Naive thymus-derived CD8-positive, alpha-beta T cell (primary cell): ENCODE measurements at regions not wholly inside any gene's neighbourhood (a gene's known extent, or its start where the extent isn't known, plus 50 kb on each side); places are given as distances from the start of the nearest gene placed in this dataset.
A peak's percentile ranks its signal among the peaks of the same experiment; 100 is the strongest.

Experiments
- ATAC-seq, 2 donors: fragments of 150-1000 bp; cut with Tn5 transposase in 1 of 2; sonication (Bioruptor Pico), chemical (Tn5 transposase) in 1 of 2; 1 replicate in 1 of 2; 2 replicates in 1 of 2; pipeline ENCODE4 v1.10.0; 2021; ENCODE audit warnings: mild to moderate bottlenecking in 2 of 2, moderate library complexity in 2 of 2
- POLR2A ChIA-PET: fragments of 350-600 bp; sonication (Branson Sonifier 250); formaldehyde crosslinking; loops from one replicate; lab custom pipeline; 2021; ENCODE audit warnings: antibody characterized with exemption; lab: Charles Lee
- DNase-seq, 10 donors: peaks; one replicate each; pipeline versions ENCODE4 v3.0.0 to v3.0.0-alpha.2; 2020 to 2022
- H3K27ac Mint-ChIP-seq, 10 donors: one replicate each; pipeline ENCODE4 v1.8.0; 2020 to 2022; ENCODE audit warnings: mild to moderate bottlenecking in 10 of 10, mixed read lengths in 10 of 10, moderate library complexity in 4 of 10, inconsistent platforms in 1 of 10
- H3K27me3 Mint-ChIP-seq, 5 donors: one replicate each; pipeline ENCODE4 v1.8.0; 2021 to 2022; ENCODE audit warnings: mixed read lengths in 5 of 5
- H3K36me3 Mint-ChIP-seq, 3 donors: one replicate each; pipeline ENCODE4 v1.8.0; 2020 to 2022; ENCODE audit warnings: mixed read lengths in 3 of 3, mild to moderate bottlenecking in 2 of 3, inconsistent platforms in 1 of 3
- H3K4me1 Mint-ChIP-seq, 4 donors: one replicate each; pipeline ENCODE4 v1.8.0; 2021 to 2022; ENCODE audit warnings: mixed read lengths in 4 of 4
- H3K4me3 Mint-ChIP-seq, 10 donors: one replicate each; pipeline ENCODE4 v1.8.0; 2020 to 2022; ENCODE audit warnings: mild to moderate bottlenecking in 10 of 10, mixed read lengths in 10 of 10, moderate library complexity in 6 of 10, inconsistent platforms in 1 of 10
- H3K9me3 Mint-ChIP-seq, 9 donors: one replicate each; pipeline ENCODE4 v1.8.0; 2020 to 2022; ENCODE audit warnings: mixed read lengths in 9 of 9, mild to moderate bottlenecking in 3 of 9, inconsistent platforms in 1 of 9, moderate library complexity in 1 of 9

DNA sequence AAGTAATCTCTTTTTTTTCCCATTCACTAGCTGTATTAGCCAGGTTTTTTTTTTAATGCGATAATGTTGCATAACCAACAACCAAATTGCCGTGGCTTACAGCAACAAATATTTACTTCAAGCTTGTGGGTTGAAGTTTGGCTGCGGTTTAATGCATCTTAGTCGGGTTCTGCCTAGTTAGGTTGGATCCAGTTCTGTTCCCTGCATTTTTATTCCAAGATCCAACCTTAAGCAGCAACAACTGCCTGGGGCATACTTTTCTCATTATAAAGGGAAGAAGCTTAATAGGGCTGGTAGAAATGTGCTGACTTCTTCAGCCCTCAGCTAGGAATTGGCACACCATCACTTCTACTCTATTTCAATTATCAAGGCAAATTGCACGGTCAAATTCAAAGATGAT is 1115.5 kb upstream of the AUTS2 start:
- DNase-seq (no peak), ATAC-seq (no peak)
- Mint-ChIP-seq H3K4me1 (no peaks in the 10 kb centered on the region), H3K4me3 (no peak overlapping the region), H3K9me3 (peaks cover 0 to 24% (median 12%) of the 10 kb centered on the region in 9 donors), H3K36me3 (no peaks in the 10 kb centered on the region), H3K27ac (no peak overlapping the region), H3K27me3 (no peaks in the 10 kb centered on the region)
- POLR2A ChIA-PET = no interaction called here

DNA sequence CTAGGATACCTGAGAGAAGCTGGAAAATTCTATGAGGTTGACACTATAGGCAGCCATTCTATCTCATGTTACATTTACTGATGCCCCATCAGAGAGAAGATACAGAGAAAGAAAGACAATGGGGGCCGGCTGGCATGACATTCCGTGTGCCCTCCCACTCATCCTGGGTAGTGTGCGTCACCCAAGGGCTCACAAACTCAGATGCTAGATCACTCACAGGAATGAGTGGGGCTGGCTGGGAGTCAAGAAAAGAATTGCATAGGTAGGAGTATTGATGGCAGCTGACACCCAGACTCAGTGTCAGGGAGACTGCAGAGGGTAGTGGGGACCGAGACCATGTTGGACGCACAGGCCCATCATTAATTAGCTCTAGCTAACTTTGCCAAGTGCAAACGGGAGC is 1113.5 kb upstream of the AUTS2 start:
- POLR2A ChIA-PET = no interaction called here
- DNase-seq = no peak
- Mint-ChIP-seq H3K27me3 (no peaks in the 10 kb centered on the region), H3K9me3 (peaks cover 0 to 31% (median 17%) of the 10 kb centered on the region in 9 donors), H3K36me3 (no peaks in the 10 kb centered on the region), H3K27ac (peak overlapping the region in 1 of 10 donors; percentile 71), H3K4me3 (no peak overlapping the region), H3K4me1 (no peaks in the 10 kb centered on the region)
- ATAC-seq = no peak

DNA sequence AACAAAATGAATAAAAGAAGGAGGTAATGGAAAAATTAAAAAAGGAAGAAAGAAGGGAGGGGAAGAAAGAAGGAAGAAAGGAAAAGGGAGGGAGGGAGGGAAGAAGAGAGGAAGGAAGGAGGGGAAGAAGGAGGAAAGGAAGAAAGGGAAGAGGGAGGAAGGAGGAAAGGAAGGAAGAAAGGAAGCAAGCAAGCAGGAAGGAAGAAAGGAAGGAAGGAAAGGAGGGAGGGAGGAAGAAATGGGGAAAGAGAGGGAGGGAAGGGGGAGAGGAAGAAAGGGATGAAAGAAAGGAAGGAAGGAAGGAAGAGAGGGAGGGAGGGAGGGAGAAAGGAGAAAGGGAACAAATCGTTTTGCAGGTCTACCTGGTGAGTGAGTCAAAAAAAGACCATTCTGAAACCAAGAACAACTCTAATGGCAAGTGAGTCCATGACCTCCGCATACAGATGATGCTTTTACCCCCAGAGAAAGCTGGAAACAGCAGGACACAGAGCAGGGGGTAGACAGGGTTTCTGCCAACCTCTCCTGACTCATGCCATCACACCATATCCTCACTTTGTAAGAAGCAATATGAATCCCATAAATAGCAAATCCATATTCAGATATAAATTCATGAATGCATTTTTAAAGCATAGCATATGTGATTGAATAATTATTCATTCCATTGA is 1112.9 kb upstream of the AUTS2 start:
- no peak overlapping the region for H3K27ac Mint-ChIP-seq
- DNase-seq (no peak), ATAC-seq (no peak)
- no peaks in the 10 kb centered on the region for H3K27me3 Mint-ChIP-seq
- H3K36me3 Mint-ChIP-seq = no peaks in the 10 kb centered on the region
- no peak overlapping the region for H3K4me3 Mint-ChIP-seq
- H3K9me3 Mint-ChIP-seq = peaks cover 0 to 33% (median 20%) of the 10 kb centered on the region in 9 donors
- POLR2A ChIA-PET = no interaction called here
- H3K4me1 Mint-ChIP-seq = no peaks in the 10 kb centered on the region

DNA sequence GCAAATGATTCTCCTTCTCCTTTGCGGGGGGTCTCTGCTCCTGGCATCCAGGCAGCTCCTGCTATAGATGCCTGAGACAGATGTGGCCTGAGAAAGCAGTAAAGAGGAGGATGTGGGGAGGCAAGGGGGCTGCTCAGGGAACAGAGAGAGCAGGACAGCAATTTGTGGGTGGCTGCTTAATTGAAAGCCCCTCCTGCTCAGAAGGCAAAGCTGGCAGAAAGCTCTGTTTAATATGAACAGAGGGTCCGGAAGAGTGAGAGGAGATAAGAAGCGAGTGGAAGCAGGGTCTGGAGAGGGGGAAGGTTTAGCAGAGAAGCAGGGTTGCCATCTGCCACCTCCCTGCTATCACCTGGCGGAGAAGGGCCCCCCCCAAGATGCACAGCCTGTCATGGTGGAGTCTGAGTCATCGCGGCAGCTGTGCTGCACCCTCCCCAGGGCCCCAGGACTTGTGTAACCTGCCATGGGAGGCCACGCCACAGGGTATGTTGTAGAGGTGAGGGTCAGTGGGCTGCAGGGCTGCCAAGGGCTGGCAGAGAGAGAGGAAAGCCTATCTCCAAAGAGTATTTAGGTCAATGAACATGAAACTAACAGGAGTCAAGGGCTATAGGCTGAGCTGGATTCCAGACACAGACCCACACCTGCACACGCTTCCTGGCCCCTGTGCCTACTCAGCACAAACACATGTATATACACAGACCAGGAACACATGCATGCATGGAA is 1109.8 kb upstream of the AUTS2 start:
- POLR2A ChIA-PET = no interaction called here
- Mint-ChIP-seq H3K27me3 (no peaks in the 10 kb centered on the region), H3K27ac (no peak overlapping the region), H3K36me3 (no peaks in the 10 kb centered on the region), H3K9me3 (peaks cover 0 to 24% (median 12%) of the 10 kb centered on the region in 9 donors), H3K4me1 (no peaks in the 10 kb centered on the region), H3K4me3 (no peak overlapping the region)
- no peak for DNase-seq
- ATAC-seq = no peak

DNA sequence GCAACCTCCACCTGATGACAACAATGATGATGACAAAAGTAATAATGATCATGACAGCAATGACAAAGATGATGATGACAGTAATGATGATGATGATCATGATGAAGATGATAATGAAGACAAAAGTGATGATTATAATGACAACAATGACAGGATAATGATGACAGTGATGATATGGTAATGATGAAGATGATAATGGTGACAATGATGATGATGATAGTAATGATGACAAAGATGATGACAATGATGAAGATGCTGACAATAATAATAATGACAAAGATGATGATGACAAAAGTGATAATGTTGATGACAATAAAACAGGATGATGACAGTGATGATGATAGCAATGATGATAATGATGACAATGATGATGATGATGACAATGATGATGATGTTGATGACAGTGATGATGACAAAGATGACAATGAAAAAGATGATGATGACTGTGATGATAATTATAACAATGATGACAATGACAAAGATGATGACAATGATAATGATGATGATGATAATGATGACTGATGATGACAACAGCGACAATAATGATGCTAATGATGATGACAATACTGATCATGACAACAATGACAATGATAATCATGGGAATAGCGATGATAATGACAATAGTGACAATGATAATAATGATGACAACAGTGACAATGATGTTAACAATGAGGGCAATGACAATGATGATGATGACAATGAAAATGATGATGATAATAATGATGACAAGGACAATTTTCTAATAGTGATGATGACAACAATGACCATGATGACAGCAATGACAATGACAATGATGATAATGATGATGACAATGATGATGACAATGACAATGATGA is 1106.5 kb upstream of the AUTS2 start:
- no peaks in the 10 kb centered on the region for H3K27me3 Mint-ChIP-seq
- POLR2A ChIA-PET = no interaction called here
- H3K27ac Mint-ChIP-seq = no peak overlapping the region
- no peak overlapping the region for H3K4me3 Mint-ChIP-seq
- peaks cover 0 to 21% (median 13%) of the 10 kb centered on the region in 9 donors for H3K9me3 Mint-ChIP-seq
- H3K4me1 Mint-ChIP-seq = no peaks in the 10 kb centered on the region
- no peak for DNase-seq
- ATAC-seq = no peak
- no peaks in the 10 kb centered on the region for H3K36me3 Mint-ChIP-seq

DNA sequence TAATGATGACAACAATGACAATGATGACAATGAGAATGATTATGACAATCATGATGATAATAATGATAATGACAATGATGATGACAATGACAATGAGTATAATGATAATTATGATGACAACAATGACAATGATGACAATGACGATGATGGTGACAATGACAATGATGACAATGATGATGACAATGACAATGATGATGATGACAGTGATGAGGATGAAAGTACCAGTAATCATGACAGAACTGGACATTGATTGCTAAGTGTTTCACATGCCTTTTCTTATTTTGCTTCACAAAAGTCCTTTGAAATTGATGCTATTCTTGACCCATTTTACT is 1106.0 kb upstream of the AUTS2 start:
- no peak overlapping the region for H3K27ac Mint-ChIP-seq
- ATAC-seq (no peak), DNase-seq (no peak)
- POLR2A ChIA-PET = no interaction called here
- no peaks in the 10 kb centered on the region for H3K36me3 Mint-ChIP-seq
- H3K4me3 Mint-ChIP-seq = no peak overlapping the region
- no peaks in the 10 kb centered on the region for H3K4me1 Mint-ChIP-seq
- peaks cover 0 to 20% (median 16%) of the 10 kb centered on the region in 9 donors for H3K9me3 Mint-ChIP-seq
- no peaks in the 10 kb centered on the region for H3K27me3 Mint-ChIP-seq

DNA sequence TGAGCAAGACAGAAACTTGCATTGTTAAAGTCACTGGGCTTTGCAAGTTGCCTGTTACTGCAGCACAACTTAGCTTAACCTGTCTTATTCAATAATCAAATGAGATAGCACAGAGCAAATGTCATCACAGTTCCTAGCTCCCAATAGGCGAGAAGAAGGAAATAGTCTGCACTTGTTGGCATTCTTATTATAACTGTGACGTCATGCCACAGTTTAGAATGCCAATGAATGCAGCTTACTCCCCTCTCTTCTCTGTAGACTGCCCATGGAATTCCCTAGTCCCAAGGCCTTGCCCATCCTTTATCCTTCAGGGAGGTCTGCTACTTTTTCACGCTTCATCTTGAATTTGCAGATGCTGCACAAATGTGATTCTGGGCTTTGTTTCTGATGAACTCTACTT is 1094.9 kb upstream of the AUTS2 start:
- H3K36me3 Mint-ChIP-seq = peaks cover 0 to 17% (median 0%) of the 10 kb centered on the region in 3 donors
- no peak overlapping the region for H3K4me3 Mint-ChIP-seq
- no peak overlapping the region for H3K27ac Mint-ChIP-seq
- peaks cover 2 to 34% (median 17%) of the 10 kb centered on the region in 9 donors for H3K9me3 Mint-ChIP-seq
- no peaks in the 10 kb centered on the region for H3K4me1 Mint-ChIP-seq
- DNase-seq (no peak), ATAC-seq (no peak)
- no peaks in the 10 kb centered on the region for H3K27me3 Mint-ChIP-seq
- POLR2A ChIA-PET = no interaction called here

DNA sequence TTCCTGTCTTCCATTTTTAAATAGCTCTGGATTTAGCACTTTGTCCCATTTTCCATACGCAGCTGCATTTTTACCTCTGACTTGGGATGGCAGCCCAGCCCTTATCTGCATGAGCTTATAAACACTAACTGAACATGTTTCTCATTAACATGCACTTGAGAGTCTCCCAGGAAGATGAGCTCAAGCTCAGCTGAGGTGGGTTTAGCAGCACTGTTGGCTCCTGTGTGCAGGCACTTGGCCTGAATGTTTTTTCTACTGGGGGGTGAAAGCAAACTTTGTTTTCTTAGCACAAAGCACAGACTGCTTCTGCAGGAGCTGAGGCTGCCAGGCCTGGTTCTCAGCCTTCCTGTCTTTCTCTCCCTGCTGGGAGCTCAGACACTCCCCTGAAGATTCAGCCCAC is 1093.6 kb upstream of the AUTS2 start:
- POLR2A ChIA-PET = no interaction called here
- H3K27me3 Mint-ChIP-seq = no peaks in the 10 kb centered on the region
- H3K4me1 Mint-ChIP-seq = no peaks in the 10 kb centered on the region
- H3K9me3 Mint-ChIP-seq = peaks cover 4 to 48% (median 21%) of the 10 kb centered on the region in 9 donors
- ATAC-seq (no peak), DNase-seq (no peak)
- peaks cover 0 to 18% (median 0%) of the 10 kb centered on the region in 3 donors for H3K36me3 Mint-ChIP-seq
- no peak overlapping the region for H3K27ac Mint-ChIP-seq
- no peak overlapping the region for H3K4me3 Mint-ChIP-seq

DNA sequence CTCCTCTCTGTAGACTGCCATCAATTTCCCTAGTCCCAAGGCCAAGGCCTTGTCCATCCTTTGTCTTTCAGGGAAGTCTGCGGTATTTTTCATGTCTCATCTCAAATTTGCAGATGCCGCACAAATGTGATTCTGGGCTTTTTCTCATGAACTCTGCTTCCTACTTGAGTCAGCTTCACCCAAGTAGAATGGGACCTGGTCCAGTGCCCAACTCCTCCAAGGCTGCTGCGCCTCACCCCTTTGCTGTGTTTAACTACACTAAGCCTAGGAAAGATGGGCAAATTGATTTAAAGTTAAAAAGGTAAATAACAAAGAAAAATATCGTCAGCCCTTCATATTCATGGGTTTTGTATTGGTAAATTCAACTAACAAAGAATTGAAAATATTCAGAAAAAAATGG is 1092.6 kb upstream of the AUTS2 start:
- H3K36me3 Mint-ChIP-seq = peaks cover 0 to 18% (median 0%) of the 10 kb centered on the region in 3 donors
- ATAC-seq = no peak
- POLR2A ChIA-PET = no interaction called here
- no peak overlapping the region for H3K27ac Mint-ChIP-seq
- DNase-seq = no peak
- H3K27me3 Mint-ChIP-seq = no peaks in the 10 kb centered on the region
- peaks cover 4 to 53% (median 22%) of the 10 kb centered on the region in 9 donors for H3K9me3 Mint-ChIP-seq
- no peaks in the 10 kb centered on the region for H3K4me1 Mint-ChIP-seq
- H3K4me3 Mint-ChIP-seq = no peak overlapping the region

DNA sequence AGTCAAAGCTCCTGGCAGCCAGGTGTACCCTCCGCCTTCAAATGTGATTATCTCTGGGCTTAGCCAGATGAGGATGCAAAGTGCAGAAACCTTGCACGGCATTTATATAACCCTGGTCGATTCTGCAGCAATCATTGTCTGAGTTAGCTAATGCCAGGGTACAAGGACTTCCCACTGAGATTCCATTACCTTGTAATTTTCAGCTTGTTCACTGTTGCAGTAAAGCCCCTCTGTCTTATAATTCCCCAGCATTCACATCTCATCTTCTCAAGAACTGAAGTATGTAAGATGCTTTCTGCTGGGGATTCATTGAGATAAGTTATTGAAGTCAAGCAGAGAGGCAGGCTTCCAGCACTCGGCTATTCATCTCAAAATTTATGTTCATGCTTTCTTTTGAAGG is 1090.6 kb upstream of the AUTS2 start:
- ATAC-seq = no peak
- no peak overlapping the region for H3K4me3 Mint-ChIP-seq
- peaks cover 3 to 56% (median 18%) of the 10 kb centered on the region in 9 donors for H3K9me3 Mint-ChIP-seq
- H3K4me1 Mint-ChIP-seq = no peaks in the 10 kb centered on the region
- no peak overlapping the region for H3K27ac Mint-ChIP-seq
- H3K27me3 Mint-ChIP-seq = no peaks in the 10 kb centered on the region
- POLR2A ChIA-PET = no interaction called here
- DNase-seq = no peak
- H3K36me3 Mint-ChIP-seq = peaks cover 0 to 18% (median 0%) of the 10 kb centered on the region in 3 donors

DNA sequence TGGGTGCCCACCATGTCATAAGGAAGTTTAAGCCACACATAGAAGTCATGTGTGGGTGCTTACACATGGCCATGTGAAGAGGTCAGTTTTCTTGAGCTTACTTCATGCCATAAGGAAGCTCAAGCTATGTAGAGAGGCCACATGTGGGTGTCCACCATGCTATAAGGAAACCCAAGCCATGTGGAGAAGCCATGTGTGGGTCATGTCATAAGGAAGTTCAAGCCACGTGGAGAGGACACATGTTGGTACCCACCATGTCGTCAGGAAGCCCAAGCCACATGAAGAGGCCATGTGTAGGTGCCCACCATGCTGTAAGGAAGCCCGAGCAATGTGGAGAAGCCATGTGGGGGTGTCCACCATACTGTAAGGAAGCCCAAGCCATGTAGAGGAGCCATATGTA is 1089.2 kb upstream of the AUTS2 start:
- Mint-ChIP-seq H3K4me1 (no peaks in the 10 kb centered on the region), H3K27me3 (no peaks in the 10 kb centered on the region), H3K9me3 (peaks cover 3 to 47% (median 16%) of the 10 kb centered on the region in 9 donors), H3K36me3 (peaks cover 0 to 13% (median 0%) of the 10 kb centered on the region in 3 donors), H3K27ac (no peak overlapping the region), H3K4me3 (no peak overlapping the region)
- DNase-seq (no peak), ATAC-seq (no peak)
- POLR2A ChIA-PET = no interaction called here

DNA sequence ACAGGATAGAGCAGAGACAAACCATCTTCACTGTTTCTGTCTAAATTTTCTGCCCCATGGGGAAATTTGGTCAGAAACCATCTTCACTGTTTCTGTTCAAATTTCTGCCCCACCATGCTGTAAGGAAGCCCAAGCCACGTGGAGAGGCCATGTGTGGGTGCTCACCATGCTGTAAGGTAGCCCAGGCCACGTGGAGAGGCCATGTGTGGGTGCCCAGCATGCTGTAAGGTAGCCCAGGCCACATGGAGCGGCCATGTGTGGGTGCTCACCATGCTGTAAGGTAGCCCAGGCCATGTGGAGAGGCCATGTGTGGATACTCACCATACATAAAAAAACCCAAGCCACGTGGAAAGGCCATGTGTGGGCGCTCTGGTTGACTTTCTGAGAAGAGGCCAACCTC is 1088.7 kb upstream of the AUTS2 start:
- no peak overlapping the region for H3K27ac Mint-ChIP-seq
- ATAC-seq = no peak
- DNase-seq = no peak

DNA sequence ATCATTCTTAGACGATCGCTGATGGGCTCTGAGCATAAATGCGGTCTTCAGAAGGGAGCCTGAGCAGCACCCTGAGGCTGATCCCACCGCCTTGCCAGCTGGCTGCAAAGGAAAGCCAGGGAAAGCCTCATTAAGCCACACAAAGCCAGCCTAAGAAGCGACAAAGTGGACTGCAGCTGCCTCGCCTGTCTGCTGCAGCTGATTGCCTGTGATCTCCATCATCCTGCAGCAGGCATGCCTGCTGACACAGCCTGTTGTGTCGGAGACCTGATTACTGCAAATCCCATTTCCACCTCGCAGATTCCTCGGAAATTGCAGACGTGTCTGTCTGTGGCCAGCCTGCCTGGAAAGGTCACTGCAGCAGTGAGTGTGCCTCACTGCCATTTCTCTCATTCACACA is 1087.0 kb upstream of the AUTS2 start:
- Mint-ChIP-seq H3K36me3 (peaks cover 0 to 5% (median 0%) of the 10 kb centered on the region in 3 donors), H3K27ac (no peak overlapping the region), H3K4me1 (no peaks in the 10 kb centered on the region), H3K9me3 (peaks cover 5 to 39% (median 16%) of the 10 kb centered on the region in 9 donors), H3K4me3 (no peak overlapping the region), H3K27me3 (no peaks in the 10 kb centered on the region)
- DNase-seq = no peak
- POLR2A ChIA-PET = no interaction called here
- ATAC-seq = no peak

More for the DNA sequence above, 1088.7 kb upstream of the AUTS2 start:
- Mint-ChIP-seq H3K36me3 (peaks cover 0 to 12% (median 0%) of the 10 kb centered on the region in 3 donors), H3K27me3 (no peaks in the 10 kb centered on the region), H3K9me3 (peaks cover 3 to 43% (median 15%) of the 10 kb centered on the region in 9 donors), H3K4me3 (no peak overlapping the region), H3K4me1 (no peaks in the 10 kb centered on the region)
- POLR2A ChIA-PET = no interaction called here
